Lower lobe of right lung (tissue), 2 donors: ENCODE measurements at regions not wholly inside any gene's neighbourhood (a gene's known extent, or its start where the extent isn't known, plus 50 kb on each side); places are given as distances from the start of the nearest gene placed in this dataset.

Experiments
- ATAC-seq, 2 donors: fragments of 200-7000 bp; cut with Tn5 transposase; one replicate each; pipeline ENCODE4 v1.9.1; 2020 to 2022; ENCODE audit warnings: mild to moderate bottlenecking in 2 of 2, moderate library complexity in 2 of 2
- DNase-seq: peaks from one replicate; pipeline ENCODE4 v3.0.0-alpha.2; 2020
- H3K27ac ChIP-seq: fragments of 200-600 bp; one replicate; pipeline ENCODE4 v1.8.0; 2022
- H3K27me3 ChIP-seq: fragments of 200-600 bp; one replicate; pipeline ENCODE4 v1.8.0; 2022; ENCODE audit warnings: low read depth
- H3K36me3 ChIP-seq: fragments of 200-600 bp; one replicate; pipeline ENCODE4 v1.8.0; 2022; ENCODE audit warnings: mild to moderate bottlenecking
- H3K4me1 ChIP-seq: fragments of 200-600 bp; one replicate; pipeline ENCODE4 v1.8.0; 2022
- H3K4me3 ChIP-seq: fragments of 200-600 bp; one replicate; pipeline ENCODE4 v1.8.0; 2022; ENCODE audit warnings: mild to moderate bottlenecking
- H3K9me3 ChIP-seq: fragments of 200-600 bp; one replicate; pipeline ENCODE4 v1.8.0; 2022
- intact Hi-C: fragments of 100-400 bp; cut with DNase I; formaldehyde crosslinking; loops from one replicate; pipeline ENCODE4 v1.11.0; 2022
- TF ChIP-seq, protein P1 (sequence below): fragments of 200-600 bp; IDR thresholded peaks from one replicate; pipeline ENCODE4 v1.8.0; 2022; ENCODE audit warnings: antibody characterized with exemption, mild to moderate bottlenecking
- donor health status: DM: no; HTN: yes; CAD: no; lungs with severe emphysema.

DNA sequence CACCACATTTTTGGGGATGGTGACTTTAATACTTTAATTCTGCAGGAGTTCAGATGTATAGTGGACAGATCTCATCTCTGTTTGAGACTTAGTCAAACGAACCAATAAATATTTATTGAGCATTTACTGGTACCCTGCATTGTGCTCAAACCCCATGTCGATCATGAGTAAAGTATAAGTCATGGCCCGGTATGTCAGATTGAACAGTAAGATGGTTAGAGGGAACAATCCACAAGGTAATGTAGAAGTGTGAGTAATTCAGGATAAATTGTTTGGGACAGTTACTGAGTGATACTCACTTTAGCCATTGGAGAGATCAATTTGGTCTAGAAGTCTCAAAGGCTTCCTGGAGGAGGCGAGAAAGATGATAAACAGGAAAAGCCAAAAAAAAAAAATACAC lies 265.5 kb upstream of the C2CD4B start:
- Histone ChIP-seq H3K4me1 (peaks cover 8% of the 10 kb centered on the region), H3K27ac (no peak overlapping the region), H3K9me3 (no peaks in the 10 kb centered on the region), H3K36me3 (no peaks in the 10 kb centered on the region), H3K4me3 (no peak overlapping the region), H3K27me3 (no peaks in the 10 kb centered on the region)
- intact Hi-C loops = no loop called here
- ATAC-seq = no peak
- DNase-seq = no peak
- TF ChIP-seq, protein P1, sequence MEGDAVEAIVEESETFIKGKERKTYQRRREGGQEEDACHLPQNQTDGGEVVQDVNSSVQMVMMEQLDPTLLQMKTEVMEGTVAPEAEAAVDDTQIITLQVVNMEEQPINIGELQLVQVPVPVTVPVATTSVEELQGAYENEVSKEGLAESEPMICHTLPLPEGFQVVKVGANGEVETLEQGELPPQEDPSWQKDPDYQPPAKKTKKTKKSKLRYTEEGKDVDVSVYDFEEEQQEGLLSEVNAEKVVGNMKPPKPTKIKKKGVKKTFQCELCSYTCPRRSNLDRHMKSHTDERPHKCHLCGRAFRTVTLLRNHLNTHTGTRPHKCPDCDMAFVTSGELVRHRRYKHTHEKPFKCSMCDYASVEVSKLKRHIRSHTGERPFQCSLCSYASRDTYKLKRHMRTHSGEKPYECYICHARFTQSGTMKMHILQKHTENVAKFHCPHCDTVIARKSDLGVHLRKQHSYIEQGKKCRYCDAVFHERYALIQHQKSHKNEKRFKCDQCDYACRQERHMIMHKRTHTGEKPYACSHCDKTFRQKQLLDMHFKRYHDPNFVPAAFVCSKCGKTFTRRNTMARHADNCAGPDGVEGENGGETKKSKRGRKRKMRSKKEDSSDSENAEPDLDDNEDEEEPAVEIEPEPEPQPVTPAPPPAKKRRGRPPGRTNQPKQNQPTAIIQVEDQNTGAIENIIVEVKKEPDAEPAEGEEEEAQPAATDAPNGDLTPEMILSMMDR = no peak

DNA sequence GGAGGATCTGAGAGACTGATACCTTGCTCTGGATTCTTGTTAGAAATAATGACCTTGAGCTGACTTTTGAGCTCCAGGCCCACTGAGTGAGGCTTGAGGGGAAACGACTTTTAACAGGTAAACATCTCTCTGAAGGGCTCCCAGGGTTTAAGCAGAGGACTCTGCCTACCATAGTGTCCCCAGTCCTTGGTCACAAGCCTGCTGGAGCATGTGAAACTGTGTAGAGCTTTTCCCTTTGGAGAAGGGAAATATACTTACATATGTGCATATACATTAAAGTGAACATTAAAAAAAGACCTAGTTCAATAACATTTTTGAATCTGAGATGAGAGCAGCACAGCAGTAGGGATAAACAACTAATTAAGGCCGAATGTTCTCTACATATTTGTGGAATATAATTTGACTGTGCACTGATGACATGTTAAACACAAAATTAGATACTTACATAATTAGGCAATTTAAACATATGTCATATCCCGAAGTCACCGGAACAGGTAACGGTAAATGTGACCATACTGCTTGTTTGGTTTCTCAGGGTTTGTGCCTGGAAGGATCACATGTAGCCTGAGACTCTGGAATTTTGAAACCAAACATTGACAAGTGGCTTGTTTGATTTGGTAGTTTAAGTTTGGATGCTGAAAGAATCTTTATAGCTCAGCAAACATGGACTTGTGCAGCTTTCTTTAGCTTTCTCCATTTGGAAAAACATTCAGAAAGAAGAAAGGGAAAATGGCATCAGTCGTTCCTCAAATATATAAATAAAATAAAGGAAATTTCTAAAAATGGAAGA lies 266.1 kb upstream of the C2CD4B start:
- H3K4me3 ChIP-seq = no peak overlapping the region
- H3K9me3 ChIP-seq = no peaks in the 10 kb centered on the region
- intact Hi-C loops = no loop called here
- ATAC-seq (peak in 1 of 2 donors; percentile 46), DNase-seq (no peak)
- no peaks in the 10 kb centered on the region for H3K27me3 ChIP-seq
- no peak overlapping the region for H3K27ac ChIP-seq
- H3K36me3 ChIP-seq = no peaks in the 10 kb centered on the region
- peaks cover 8% of the 10 kb centered on the region for H3K4me1 ChIP-seq
- TF ChIP-seq, protein P1 = no peak

DNA sequence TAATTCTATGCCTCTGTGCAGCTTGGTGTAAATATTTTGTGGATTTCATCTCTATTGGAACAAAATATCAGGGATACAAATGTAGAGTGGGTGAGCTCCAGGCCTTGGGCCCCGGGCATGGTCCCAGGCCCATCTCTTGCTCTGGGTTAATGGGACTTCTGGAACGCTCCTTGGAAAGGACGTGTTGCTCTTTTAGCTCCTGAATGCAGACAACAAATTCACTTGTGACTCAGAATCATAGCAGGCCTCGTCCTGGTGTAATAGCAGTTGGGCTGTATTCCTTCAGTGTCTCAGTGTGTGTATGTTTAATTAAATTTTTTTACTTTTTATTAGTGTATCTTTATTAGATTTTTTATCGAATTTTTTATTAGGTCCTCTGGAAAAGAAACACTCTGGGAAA lies 266.7 kb upstream of the C2CD4B start:
- H3K27ac ChIP-seq = no peak overlapping the region
- TF ChIP-seq, protein P1 = no peak

DNA sequence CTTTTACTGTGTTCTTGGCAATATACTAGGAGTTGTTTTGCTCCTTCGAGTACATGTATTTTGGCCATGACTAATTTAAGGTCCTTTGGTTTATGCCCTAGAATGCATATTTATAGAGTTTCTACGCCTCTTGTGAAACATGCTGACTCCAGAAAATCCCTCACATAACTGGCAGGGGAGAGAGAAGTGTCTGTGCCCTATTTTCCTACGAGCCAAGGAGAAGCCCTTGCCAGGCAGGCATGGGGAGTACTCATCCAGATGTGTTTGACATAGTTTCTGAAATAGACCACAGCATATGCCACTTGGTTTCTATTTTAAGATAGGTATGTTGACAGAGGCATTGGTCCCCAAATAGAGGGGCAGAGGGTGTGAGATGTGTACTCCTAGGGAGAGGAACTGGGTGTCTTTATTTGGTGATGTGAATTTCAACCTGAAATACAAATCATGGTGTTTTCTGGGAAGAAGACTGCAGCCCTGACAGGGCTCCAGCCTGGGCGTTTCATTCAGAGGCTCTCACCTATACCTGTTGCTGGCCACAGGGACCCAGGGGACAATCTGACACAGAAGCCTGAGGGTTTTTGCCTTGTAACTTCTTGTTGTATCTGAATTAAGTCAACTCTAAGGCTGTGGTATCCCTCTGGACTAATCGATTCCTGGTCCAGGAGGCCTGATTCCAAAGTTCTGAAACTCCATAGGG lies 267.8 kb upstream of the C2CD4B start:
- ATAC-seq = peak in 1 of 2 donors; percentile 40
- Histone ChIP-seq H3K27me3 (no peaks in the 10 kb centered on the region), H3K27ac (no peak overlapping the region), H3K36me3 (no peaks in the 10 kb centered on the region), H3K4me3 (no peak overlapping the region), H3K4me1 (peaks cover 8% of the 10 kb centered on the region), H3K9me3 (no peaks in the 10 kb centered on the region)
- TF ChIP-seq, protein P1 = no peak
- no peak for DNase-seq
- intact Hi-C loops = no loop called here

More for the DNA sequence above, 266.7 kb upstream of the C2CD4B start:
- DNase-seq (no peak), ATAC-seq (no peak)
- intact Hi-C loops = no loop called here
- H3K4me3 ChIP-seq = no peak overlapping the region
- no peaks in the 10 kb centered on the region for H3K27me3 ChIP-seq
- peaks cover 8% of the 10 kb centered on the region for H3K4me1 ChIP-seq
- no peaks in the 10 kb centered on the region for H3K36me3 ChIP-seq
- no peaks in the 10 kb centered on the region for H3K9me3 ChIP-seq

DNA sequence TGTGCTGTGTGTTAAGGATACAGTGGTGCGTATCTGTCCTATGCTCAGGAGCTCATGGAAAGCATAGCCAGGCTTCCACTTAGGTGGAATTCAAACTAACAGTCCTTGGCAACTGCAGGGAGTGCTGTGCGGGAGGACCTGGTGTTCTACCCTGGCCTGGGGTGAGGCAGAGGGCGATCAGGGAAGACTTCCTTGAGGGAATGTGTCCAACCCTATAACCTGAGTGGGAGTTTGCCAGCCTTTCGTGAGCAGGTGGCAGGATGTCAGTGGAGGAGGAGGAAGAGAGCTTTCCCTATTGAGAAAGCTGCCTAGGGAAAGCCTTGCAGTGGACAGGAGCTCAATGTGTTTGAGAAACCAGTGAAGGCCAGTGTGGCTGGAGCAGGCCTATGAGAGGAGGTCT lies 271.1 kb upstream of the C2CD4B start:
- TF ChIP-seq, protein P1 = no peak
- Histone ChIP-seq H3K9me3 (no peaks in the 10 kb centered on the region), H3K4me1 (peaks cover 7% of the 10 kb centered on the region), H3K27me3 (no peaks in the 10 kb centered on the region), H3K27ac (no peak overlapping the region), H3K36me3 (no peaks in the 10 kb centered on the region), H3K4me3 (no peak overlapping the region)
- intact Hi-C loops = no loop called here
- no peak for ATAC-seq
- no peak for DNase-seq
